Activated CD8-positive, alpha-beta memory T cell treated with anti-CD3 and anti-CD28 coated beads for 36 hours (primary cell): ENCODE measurements at regions not wholly inside any gene's neighbourhood (a gene's known extent, or its start where the extent isn't known, plus 50 kb on each side); places are given as distances from the start of the nearest gene placed in this dataset.
"Not testable (repeated sequence)": the region's sequence is repeated elsewhere in the genome, so short reads cannot be mapped to it uniquely, and the experiment has no call there.

ENCODE experiments used
- CTCF ChIA-PET: fragments of 350-600 bp; sonication (Branson Sonifier 250); formaldehyde crosslinking; loops from one replicate; lab custom pipeline; 2021; ENCODE audit warnings: antibody characterized with exemption; lab: Charles Lee
- POLR2A ChIA-PET: fragments of 350-600 bp; sonication (Branson Sonifier 250); formaldehyde crosslinking; loops from one replicate; lab custom pipeline; 2021; ENCODE audit warnings: antibody characterized with exemption; lab: Charles Lee

- ChIA-PET CTCF (no interaction called here), POLR2A (no interaction called here)
Measured at GRCh38 chr6:91087908-91088307, 501.0 kb upstream of the MAP3K7 start.

GRCh38 chr6:91083211-91083610, 496.3 kb upstream of the MAP3K7 start:
- ChIA-PET CTCF (no interaction called here), POLR2A (no interaction called here)

DNA sequence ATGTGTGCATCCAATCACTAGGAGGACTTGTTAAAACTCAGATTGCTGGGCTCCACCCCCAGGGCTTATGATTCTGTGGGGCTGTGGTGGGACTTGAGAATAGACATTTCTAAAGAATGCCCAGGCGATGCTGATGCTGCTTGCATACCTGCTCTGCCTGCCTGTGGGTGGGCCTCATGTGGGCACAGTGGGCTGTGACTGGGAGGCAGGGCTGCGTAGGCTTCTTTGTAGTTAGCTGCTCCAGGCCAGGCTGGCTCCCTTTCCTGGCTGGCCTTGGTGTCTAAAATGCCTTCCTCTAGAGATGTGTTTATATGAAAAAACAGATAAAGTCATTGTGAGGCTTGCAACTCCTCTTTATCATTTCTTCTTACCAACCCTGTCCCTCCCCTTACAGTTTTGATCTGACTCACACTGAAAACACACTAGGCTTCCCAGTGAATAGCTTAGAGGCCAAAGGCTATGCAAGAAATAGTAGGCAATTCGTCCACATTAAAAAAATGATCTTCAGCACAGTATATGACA, 495.5 kb upstream of the MAP3K7 start:
- CTCF ChIA-PET, result no interaction called here
- POLR2A ChIA-PET, result no interaction called here

DNA sequence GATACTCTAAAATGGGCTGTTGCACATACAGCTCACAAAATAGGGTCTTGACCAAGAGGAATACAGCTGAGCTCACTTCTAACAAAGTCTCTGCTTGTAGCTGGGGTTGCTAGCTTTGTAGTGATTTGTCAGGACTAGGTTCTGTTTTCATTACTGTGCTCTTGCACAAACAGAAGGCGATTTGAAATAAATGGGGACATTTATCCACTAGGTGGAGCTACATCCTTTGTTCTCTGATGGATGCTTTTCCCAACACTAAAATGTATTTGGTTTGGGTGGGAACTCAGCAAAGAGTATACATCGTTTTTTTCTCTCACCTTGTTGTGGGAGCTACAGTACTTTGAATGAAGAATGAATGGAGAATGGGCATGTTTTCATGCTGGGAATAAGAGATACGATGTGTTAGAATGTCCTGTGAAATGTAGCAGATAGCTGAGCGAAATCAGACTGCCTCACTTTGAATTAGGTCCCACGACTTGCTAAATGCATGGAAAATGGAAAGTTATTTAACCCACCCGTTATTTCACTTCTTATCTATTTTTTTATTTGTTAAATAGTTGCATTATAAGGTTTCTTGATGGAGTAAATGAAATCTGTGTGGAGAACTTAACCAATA, 494.7 kb upstream of the MAP3K7 start:
- POLR2A ChIA-PET, result no interaction called here
- CTCF ChIA-PET, result no interaction called here

DNA sequence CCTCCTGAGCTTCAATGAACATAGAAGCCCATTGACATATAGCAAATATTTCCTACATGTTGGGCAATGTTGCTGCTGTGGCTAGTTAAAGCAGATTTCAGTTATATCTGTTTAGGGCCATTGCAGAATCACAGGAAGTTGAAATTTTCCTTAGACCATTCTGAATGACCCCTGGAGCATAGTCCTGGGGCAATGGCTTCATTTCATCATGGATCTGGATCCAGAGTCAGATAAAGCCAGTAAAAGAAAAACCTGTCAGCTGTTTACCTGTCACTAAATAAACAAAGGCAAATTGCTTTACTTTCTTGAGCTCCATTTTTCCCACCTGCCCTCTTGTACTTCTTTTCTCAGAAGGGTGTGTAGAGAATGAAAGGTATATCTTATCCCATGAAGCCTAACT, 494.0 kb upstream of the MAP3K7 start:
- CTCF ChIA-PET, result no interaction called here
- POLR2A ChIA-PET, result no interaction called here

- ChIA-PET POLR2A (no interaction called here), CTCF (no interaction called here)
Measured at GRCh38 chr6:91079969-91080368, 493.1 kb upstream of the MAP3K7 start.

- CTCF ChIA-PET, result no interaction called here
- POLR2A ChIA-PET, result no interaction called here
Measured at GRCh38 chr6:91075244-91075976, 488.5 kb upstream of the MAP3K7 start.

DNA sequence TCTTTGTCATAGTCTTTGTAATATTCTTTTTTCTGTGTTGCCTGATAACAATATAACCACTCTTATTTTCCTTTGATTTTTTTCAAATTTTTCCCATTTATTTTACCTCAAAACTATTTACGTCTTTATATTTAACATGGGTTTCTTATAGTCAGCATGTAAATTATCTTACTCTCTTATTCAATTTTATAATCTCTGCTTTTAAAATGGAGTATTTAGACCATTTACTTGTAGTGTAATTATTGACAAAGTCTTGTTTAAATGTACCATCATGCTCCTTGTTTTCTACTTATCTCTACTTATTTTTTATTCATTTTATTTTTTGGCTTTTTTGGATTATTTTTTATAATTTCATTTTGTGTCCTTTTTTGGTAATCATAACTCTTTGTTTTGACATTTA, 476.5 kb upstream of the MAP3K7 start:
- CTCF ChIA-PET, result no interaction called here

DNA sequence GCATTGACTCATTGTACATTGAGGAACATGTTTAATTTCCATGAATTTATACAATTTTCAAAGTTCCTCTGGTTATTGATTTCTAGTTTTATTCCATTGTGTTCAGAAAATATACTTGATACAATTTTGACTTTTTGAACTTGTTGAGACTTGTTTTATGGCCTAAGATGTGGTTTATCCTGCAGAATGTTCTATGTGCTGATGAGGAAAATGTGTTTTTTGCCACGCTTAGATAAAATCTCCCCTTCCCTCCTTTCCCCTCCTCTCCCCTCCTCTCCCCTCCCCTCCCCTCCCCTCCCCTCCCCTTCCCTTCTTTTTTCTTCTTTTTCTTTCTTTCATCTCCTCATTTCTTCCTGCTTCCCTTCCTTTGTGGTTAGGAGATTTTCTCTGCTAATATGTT, 470.8 kb upstream of the MAP3K7 start:
- POLR2A ChIA-PET, result no interaction called here

More for the DNA sequence above, 476.5 kb upstream of the MAP3K7 start:
- POLR2A ChIA-PET, result no interaction called here

DNA sequence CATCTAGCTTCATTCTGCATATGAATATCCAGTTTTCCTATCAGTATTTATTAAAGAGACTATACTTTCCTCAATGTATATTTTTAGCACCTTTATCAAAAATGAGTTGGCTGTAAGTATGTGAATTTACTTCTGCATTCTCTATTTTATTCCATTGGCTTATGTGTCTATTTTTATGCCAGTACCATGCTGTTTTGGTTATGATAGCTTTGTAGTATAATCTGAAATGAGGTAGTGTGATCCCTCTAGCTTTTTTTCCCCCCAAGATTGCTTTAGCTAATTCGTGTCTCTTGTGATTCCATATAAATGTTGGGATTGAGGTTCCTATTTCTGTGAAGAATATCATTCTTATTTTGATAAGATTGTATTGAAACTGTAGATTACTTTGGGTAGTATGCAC, 469.1 kb upstream of the MAP3K7 start:
- ChIA-PET CTCF (no interaction called here), POLR2A (no interaction called here)

More for the DNA sequence above, 470.8 kb upstream of the MAP3K7 start:
- CTCF ChIA-PET, result no interaction called here

DNA sequence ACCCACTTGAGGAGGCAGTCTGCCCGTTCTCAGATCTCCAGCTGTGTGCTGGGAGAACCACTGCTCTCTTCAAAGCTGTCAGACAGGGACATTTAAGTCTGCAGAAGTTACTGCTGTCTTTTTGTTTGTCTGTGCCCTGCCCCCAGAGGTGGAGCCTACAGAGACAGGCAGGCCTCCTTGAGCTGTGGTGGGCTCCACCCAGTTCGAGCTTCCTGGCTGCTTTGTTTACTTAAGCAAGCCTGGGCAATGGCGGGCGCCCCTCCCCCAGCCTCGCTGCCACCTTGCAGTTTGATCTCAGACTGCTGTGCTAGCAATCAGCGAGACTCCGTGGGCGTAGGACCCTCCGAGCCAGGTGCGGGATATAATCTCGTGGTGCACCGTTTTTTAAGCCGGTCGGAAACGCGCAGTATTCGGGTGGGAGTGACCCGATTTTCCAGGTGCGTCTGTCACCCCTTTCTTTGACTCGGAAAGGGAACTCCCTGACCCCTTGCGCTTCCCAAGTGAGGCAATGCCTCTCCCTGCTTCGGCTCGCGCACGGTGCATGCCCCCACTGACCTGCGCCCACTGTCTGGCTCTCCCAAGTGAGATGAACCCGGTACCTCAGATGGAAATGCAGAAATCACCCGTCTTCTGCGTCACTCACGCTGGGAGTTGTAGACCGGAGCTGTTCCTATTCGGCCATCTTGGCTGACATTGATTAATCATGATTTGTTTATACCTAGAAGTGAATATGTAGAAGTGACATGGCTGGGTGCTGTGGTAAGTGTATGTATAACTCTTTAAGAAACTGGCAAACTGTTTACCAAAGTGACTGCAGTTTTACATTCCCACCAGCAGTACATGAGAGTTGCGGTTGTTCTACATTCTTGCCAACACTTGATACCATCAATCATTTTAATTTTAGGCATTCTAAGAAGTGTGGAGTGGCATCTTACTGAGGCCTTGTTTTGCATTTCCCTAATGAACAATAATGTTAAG, 465.9 kb upstream of the MAP3K7 start:
- POLR2A ChIA-PET, CTCF ChIA-PET: not testable (repeated sequence)

DNA sequence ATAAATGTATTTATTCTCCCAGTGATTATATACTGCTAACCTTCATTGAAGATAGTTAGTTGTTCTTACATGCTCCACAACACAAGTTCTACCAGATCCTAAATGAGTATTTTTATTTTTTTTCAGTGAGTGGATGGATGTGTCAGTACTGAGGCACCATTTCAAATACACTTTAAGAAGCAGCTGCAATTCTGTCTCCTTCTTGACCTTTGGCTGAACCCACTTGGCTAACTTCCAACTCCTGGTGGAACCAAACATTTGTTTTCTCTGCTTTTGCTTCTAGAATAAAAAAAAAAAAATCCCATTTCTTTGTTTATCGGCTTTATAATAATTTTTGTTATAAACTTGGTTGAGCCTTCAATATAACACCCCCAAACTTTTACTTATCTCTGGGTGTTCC, 458.3 kb upstream of the MAP3K7 start:
- ChIA-PET CTCF (no interaction called here), POLR2A (no interaction called here)

GRCh38 chr6:91043751-91044150, 456.9 kb upstream of the MAP3K7 start:
- CTCF ChIA-PET, result no interaction called here

DNA sequence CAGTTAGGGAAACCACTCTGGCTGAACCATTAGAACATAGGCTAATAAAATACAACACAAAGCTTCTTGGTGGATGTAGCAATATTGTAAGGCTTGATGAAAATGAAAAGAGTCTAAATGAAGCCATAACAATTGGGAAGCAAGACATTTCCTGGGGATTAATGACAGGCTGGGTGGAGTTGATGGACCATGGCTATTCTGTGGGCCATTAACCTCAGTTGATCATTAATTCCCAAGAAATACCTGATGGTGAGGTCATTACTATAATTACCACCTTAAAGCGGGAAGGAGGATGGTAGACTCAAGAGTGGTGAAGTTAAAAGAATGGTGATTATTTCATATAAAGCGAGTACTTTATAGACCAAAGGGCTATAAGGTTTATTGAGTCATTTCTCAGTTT, 455.8 kb upstream of the MAP3K7 start:
- ChIA-PET CTCF (no interaction called here), POLR2A (no interaction called here)

More at GRCh38 chr6:91043751-91044150, 456.9 kb upstream of the MAP3K7 start:
- POLR2A ChIA-PET, result no interaction called here

DNA sequence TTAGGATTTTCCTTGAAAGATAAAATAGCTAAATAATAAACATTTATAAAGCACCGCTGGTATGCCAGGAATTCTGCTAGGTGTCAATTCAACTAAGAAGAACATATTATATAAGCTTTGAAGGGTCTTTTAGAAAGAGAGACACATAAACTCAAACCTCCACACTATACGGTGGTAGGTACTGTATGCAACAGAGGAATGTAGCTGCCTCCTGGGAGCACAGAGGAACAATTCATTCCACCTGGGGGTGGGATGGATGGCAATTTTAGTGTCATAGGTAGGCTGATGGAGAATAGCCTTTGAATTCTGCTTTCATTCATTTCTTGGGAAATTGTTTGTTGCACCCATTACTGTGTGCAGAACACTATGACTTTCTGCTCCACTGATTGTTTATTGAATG, 447.1 kb upstream of the MAP3K7 start:
- POLR2A ChIA-PET, result no interaction called here
- CTCF ChIA-PET, result no interaction called here

DNA sequence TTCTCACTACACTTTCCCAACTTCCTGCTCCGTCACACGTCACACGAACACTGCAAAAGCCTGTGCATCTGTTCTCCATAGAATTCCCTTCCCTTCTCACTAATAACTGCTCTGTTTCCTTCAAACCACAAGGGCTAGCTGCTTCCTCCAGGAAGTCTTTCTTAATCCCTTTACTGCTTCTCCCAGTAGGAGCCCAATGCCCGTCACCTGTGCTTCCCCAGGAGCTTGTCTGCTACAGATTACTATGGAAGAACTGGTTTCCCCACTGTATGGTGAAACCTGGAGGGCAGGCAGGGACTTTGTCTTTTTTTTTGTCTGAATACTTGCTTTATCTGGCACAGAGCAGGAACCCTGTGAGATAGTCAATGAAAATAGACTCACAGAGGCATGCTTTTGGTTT, 444.7 kb upstream of the MAP3K7 start:
- CTCF ChIA-PET, result no interaction called here
- POLR2A ChIA-PET, result no interaction called here

GRCh38 chr6:91029211-91029610, 442.3 kb upstream of the MAP3K7 start:
- ChIA-PET POLR2A (no interaction called here), CTCF (no interaction called here)

DNA sequence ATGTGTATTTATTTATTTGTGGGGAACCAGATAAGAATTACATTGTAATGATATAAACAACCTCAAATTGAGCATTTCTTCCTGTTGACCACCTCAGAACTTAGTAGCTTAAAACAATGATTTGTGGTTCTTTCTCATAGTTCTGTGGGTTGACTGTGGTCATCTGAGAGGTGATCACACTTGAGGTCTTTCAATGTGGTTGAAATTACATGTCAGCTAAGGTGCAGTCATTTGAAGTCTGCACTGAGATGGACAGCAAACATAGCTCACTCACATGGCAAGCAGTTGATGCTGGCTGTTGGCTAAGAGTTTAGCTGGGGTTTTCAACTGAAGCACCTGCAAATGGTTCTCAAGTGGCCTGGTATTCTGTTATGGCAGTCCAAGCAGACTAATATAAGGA, 436.7 kb upstream of the MAP3K7 start:
- ChIA-PET POLR2A (no interaction called here), CTCF (no interaction called here)

DNA sequence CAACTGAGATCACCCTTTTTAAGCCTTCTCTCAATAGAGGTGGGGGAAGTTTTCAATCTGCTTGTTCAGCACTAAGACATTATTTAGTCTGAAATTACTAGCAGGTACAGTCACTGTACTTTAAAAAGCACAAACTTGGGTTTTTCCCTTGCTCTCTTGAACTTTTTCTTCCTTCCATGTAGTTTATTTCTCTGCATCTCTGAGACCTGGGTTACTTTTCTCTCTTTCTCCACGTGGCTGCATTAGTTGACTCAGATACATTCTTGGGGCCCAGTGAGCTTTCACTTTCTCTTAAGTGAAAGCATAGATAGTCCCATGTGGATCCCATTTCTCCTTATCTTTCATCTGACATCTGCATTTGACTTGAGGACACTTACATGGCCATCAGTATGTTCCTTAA, 433.9 kb upstream of the MAP3K7 start:
- CTCF ChIA-PET, result no interaction called here
- POLR2A ChIA-PET, result no interaction called here

- CTCF ChIA-PET, result no interaction called here
- POLR2A ChIA-PET, result no interaction called here
Measured at GRCh38 chr6:91018586-91018985, 431.7 kb upstream of the MAP3K7 start.
